Upper lobe of right lung (tissue), 1 donor: ENCODE measurements at regions not wholly inside any gene's neighbourhood (a gene's known extent, or its start where the extent isn't known, plus 50 kb on each side); places are given as distances from the start of the nearest gene placed in this dataset.

Source experiments
- ATAC-seq: fragments of 200-7000 bp; cut with Tn5 transposase; one replicate; pipeline ENCODE4 v1.9.1; 2020; ENCODE audit warnings: mild to moderate bottlenecking, moderate library complexity
- DNase-seq: peaks from one replicate; pipeline ENCODE4 v3.0.0-alpha.2; 2020
- H3K27ac ChIP-seq: fragments of 200-600 bp; one replicate; pipeline ENCODE4 v1.8.0; 2022
- H3K27me3 ChIP-seq: fragments of 200-600 bp; one replicate; pipeline ENCODE4 v1.8.0; 2022; ENCODE audit warnings: mild to moderate bottlenecking
- H3K36me3 ChIP-seq: fragments of 200-600 bp; one replicate; pipeline ENCODE4 v1.8.0; 2022
- H3K4me1 ChIP-seq: fragments of 200-600 bp; one replicate; pipeline ENCODE4 v1.8.0; 2022
- H3K4me3 ChIP-seq: fragments of 200-600 bp; one replicate; pipeline ENCODE4 v1.8.0; 2022; ENCODE audit warnings: mild to moderate bottlenecking
- H3K9me3 ChIP-seq: fragments of 200-600 bp; one replicate; pipeline ENCODE4 v1.8.0; 2022
- CTCF ChIP-seq: fragments of 200-600 bp; IDR thresholded peaks from one replicate; pipeline ENCODE4 v1.8.0; 2022; ENCODE audit warnings: antibody characterized with exemption
- intact Hi-C: fragments of 100-400 bp; cut with DNase I; formaldehyde crosslinking; loops from one replicate; pipeline ENCODE4 v1.11.0; 2022
- donor health status: DM: no; HTN: yes; CAD: no; lungs with severe emphysema.

GRCh38 chr4:90061881-90062280, 65.3 kb upstream of the CCSER1 start:
- Histone ChIP-seq H3K4me3 (no peak overlapping the region), H3K27ac (no peak overlapping the region), H3K4me1 (no peaks in the 10 kb centered on the region), H3K27me3 (no peaks in the 10 kb centered on the region), H3K9me3 (no peaks in the 10 kb centered on the region), H3K36me3 (no peaks in the 10 kb centered on the region)
- intact Hi-C loops = no loop called here
- ATAC-seq (no peak), DNase-seq (no peak)
- TF ChIP-seq CTCF = no peak

- H3K27ac ChIP-seq = no peak overlapping the region
- DNase-seq = no peak
- H3K27me3 ChIP-seq = no peaks in the 10 kb centered on the region
- no peak for ATAC-seq
- no peaks in the 10 kb centered on the region for H3K9me3 ChIP-seq
- no peaks in the 10 kb centered on the region for H3K36me3 ChIP-seq
- H3K4me3 ChIP-seq = no peak overlapping the region
- TF ChIP-seq CTCF = no peak
- H3K4me1 ChIP-seq = no peaks in the 10 kb centered on the region
- intact Hi-C loops = no loop called here
Observed at GRCh38 chr4:90064196-90064595, 63.0 kb upstream of the CCSER1 start.

DNA sequence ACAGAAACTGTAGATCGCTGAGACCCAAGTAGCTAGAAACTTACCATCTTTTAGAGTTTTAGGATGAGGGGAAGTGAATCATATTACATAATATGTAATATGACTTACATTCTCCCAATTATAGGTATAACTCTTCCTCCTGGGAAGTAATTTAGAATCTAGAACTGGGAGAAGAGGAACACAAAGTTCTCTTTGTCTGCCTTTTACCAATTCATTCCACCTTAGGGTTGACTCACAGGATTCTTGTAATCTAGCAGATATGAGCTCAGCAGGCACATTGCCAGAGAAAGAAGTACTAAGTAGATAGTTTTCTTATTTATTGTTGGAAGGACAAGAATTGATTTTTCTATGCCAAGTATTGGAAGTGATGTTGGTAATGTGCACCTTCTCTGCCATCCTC, 58.0 kb upstream of the CCSER1 start:
- ATAC-seq (no peak), DNase-seq (no peak)
- no peaks in the 10 kb centered on the region for H3K4me1 ChIP-seq
- H3K27me3 ChIP-seq = no peaks in the 10 kb centered on the region
- H3K9me3 ChIP-seq = no peaks in the 10 kb centered on the region
- H3K36me3 ChIP-seq = no peaks in the 10 kb centered on the region
- intact Hi-C loops = no loop called here
- no peak for TF ChIP-seq CTCF
- no peak overlapping the region for H3K27ac ChIP-seq
- no peak overlapping the region for H3K4me3 ChIP-seq

GRCh38 chr4:90071289-90072235, 55.6 kb upstream of the CCSER1 start:
- Histone ChIP-seq H3K4me3 (no peak overlapping the region), H3K36me3 (no peaks in the 10 kb centered on the region), H3K27ac (no peak overlapping the region), H3K27me3 (no peaks in the 10 kb centered on the region), H3K9me3 (no peaks in the 10 kb centered on the region), H3K4me1 (no peaks in the 10 kb centered on the region)
- DNase-seq (no peak), ATAC-seq (peak; percentile 51)
- intact Hi-C loops = no loop called here
- no peak for TF ChIP-seq CTCF

DNA sequence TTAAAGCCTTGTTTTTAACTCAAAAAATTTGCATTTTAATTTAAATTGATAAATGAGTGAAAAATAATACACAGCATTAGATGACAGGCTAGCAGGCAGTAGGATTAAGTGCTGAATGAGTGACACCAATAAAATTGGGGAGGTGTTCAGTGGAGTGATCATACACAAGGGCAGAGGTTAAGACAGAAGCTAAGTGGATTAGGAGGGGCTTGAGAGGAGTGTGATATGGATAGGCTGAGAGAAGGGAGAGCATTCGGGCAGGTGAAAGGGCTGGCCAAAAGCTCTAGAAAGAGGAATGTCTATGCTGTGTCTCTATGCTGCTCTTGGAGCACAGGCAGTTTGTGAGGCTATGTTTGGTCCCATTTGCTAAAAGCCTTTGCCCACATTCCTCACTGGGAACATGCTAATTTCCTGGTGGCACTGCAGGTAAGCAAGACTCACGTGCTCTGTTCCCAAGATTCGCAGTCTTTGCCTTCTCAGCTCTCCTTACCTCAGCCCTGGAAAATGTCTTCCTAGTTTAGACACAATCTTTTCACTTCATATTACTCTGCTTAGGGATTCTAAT, 52.8 kb upstream of the CCSER1 start:
- Histone ChIP-seq H3K36me3 (no peaks in the 10 kb centered on the region), H3K27me3 (no peaks in the 10 kb centered on the region), H3K9me3 (no peaks in the 10 kb centered on the region), H3K27ac (no peak overlapping the region), H3K4me1 (no peaks in the 10 kb centered on the region), H3K4me3 (no peak overlapping the region)
- no peak for TF ChIP-seq CTCF
- intact Hi-C loops = no loop called here
- no peak for ATAC-seq
- DNase-seq = no peak
